SK-MEL-5 (cell line): ENCODE measurements at regions not wholly inside any gene's neighbourhood (a gene's known extent, or its start where the extent isn't known, plus 50 kb on each side); places are given as distances from the start of the nearest gene placed in this dataset.
A peak's percentile ranks its signal among the peaks of the same experiment; 100 is the strongest.

Experiments
- DNase-seq: peaks from one replicate; pipeline ENCODE4 v3.0.0-alpha.2; 2016; ENCODE audit warnings: low read depth, low spot score
- in situ Hi-C: cut with HindIII; loops from 2 replicates; pipeline ENCODE4 v1.10.0; 2016; ENCODE audit warnings: low sequenced_read_pairs, high pct_unique_total_duplicates, low pct_unique_long_range_greater_than_20kb

- in situ Hi-C loops, result no loop called here
These were observed 276.6 kb upstream of the BMP2 start for GRCh38 chr20:6490849-6491248.

GRCh38 chr20:6489361-6490171 is 277.9 kb upstream of the BMP2 start:
- no peak for DNase-seq
- in situ Hi-C loops, result no loop called here

More at GRCh38 chr20:6490849-6491248, 276.6 kb upstream of the BMP2 start:
- DNase-seq, result no peak

GRCh38 chr20:6485351-6485750 is 282.1 kb upstream of the BMP2 start:
- DNase-seq, result no peak
- in situ Hi-C loops, result no loop called here

GRCh38 chr20:6483727-6484126 is 283.8 kb upstream of the BMP2 start:
- DNase-seq, result no peak
- in situ Hi-C loops, result no loop called here

- no peak for DNase-seq
- in situ Hi-C loops, result no loop called here
These were observed 285.0 kb upstream of the BMP2 start for GRCh38 chr20:6482486-6482885.

- in situ Hi-C loops, result no loop called here
- DNase-seq, result no peak
These were observed 286.9 kb upstream of the BMP2 start for GRCh38 chr20:6480328-6481200.

GRCh38 chr20:6473197-6473596 is 294.3 kb upstream of the BMP2 start:
- DNase-seq, result no peak
- in situ Hi-C loops, result no loop called here

- in situ Hi-C loops, result no loop called here
These were observed 295.6 kb upstream of the BMP2 start for GRCh38 chr20:6471871-6472270.

GRCh38 chr20:6471110-6471647 is 296.3 kb upstream of the BMP2 start:
- in situ Hi-C loops, result no loop called here
- no peak for DNase-seq

More at GRCh38 chr20:6471871-6472270, 295.6 kb upstream of the BMP2 start:
- no peak for DNase-seq

GRCh38 chr20:6469695-6470094 is 297.8 kb upstream of the BMP2 start:
- in situ Hi-C loops, result no loop called here
- no peak for DNase-seq

- in situ Hi-C loops, result no loop called here
- DNase-seq, result no peak
These were observed 298.9 kb upstream of the BMP2 start for GRCh38 chr20:6468423-6469116.

GRCh38 chr20:6467562-6467961 is 299.9 kb upstream of the BMP2 start:
- in situ Hi-C loops, result no loop called here
- no peak for DNase-seq

GRCh38 chr20:6466075-6466810 is 301.2 kb upstream of the BMP2 start:
- DNase-seq, result peak; percentile 36
- in situ Hi-C loops, result no loop called here

- in situ Hi-C loops, result no loop called here
These were observed 316.6 kb upstream of the BMP2 start for GRCh38 chr20:6450841-6451240.

GRCh38 chr20:6440443-6440799 is 317.6 kb upstream of the FERMT1 start:
- in situ Hi-C loops, result no loop called here
- DNase-seq, result no peak

More at GRCh38 chr20:6450841-6451240, 316.6 kb upstream of the BMP2 start:
- no peak for DNase-seq

GRCh38 chr20:6439737-6440442 is 317.1 kb upstream of the FERMT1 start:
- no peak for DNase-seq
- in situ Hi-C loops, result no loop called here

GRCh38 chr20:6434131-6434530 is 311.3 kb upstream of the FERMT1 start:
- no peak for DNase-seq
- in situ Hi-C loops, result no loop called here
